Endothelial cell of umbilical vein (primary cell): ENCODE measurements at regions not wholly inside any gene's neighbourhood (a gene's known extent, or its start where the extent isn't known, plus 50 kb on each side); places are given as distances from the start of the nearest gene placed in this dataset.

Experiments used
- BruUV-seq: library from RNA; stranded (reverse); fragments of 400-500 nt; replicated peaks from 2 replicates; lab custom pipeline; 2021; lab: Mats Ljungman, UMichigan
- CTCF ChIA-PET: fragments of 300-600, 350-600 bp; sonication (Branson Sonifier 250); formaldehyde crosslinking; loops from one replicate; lab custom pipeline; 2021; ENCODE audit warnings: antibody characterized with exemption, inconsistent platforms; lab: Charles Lee
- POLR2A ChIA-PET: fragments of 300-600, 350-600 bp; sonication (Branson Sonifier 250); formaldehyde crosslinking; loops from one replicate; lab custom pipeline; 2021; ENCODE audit warnings: antibody characterized with exemption, inconsistent platforms; lab: Charles Lee
- DNase-seq: peaks from one replicate; pipeline ENCODE4 v3.0.0-alpha.2; 2011; ENCODE audit warnings: low read depth, low spot score
- FAIRE-seq: peaks from 2 replicates; lab custom pipeline; 2011; peaks lifted over from hg19 to GRCh38; lab: Jason Lieb, UNC
- H2AFZ ChIP-seq: 2 replicates; pipeline ENCODE4 v1.6.0; 2012; ENCODE audit warnings: low read depth, low read length, control low read depth, inconsistent platforms
- H3K27ac ChIP-seq: 2 replicates; pipeline ENCODE4 v1.5.1; 2011; ENCODE audit warnings: low read depth, mild to moderate bottlenecking, control low read depth, low read length, moderate library complexity; ENCODE audit not compliant: insufficient read depth
- H3K27me3 ChIP-seq, 2 experiments: 2 replicates each; pipeline versions ENCODE4 v1.6.0 to v1.6.1; 2011; ENCODE audit warnings: low read length in 2 of 2, mixed read lengths in 1 of 2; ENCODE audit not compliant: control insufficient read depth in 2 of 2, insufficient read depth in 2 of 2
- H3K36me3 ChIP-seq, 2 experiments: 2 replicates in 1 of 2; 3 replicates in 1 of 2; pipeline ENCODE4 v1.5.1; 2011; ENCODE audit warnings: low read length in 2 of 2, mild to moderate bottlenecking in 1 of 2, moderate library complexity in 1 of 2; ENCODE audit not compliant: control insufficient read depth in 2 of 2, insufficient read depth in 2 of 2; ENCODE audit errors: extremely low read depth in 1 of 2
- H3K4me1 ChIP-seq: 3 replicates; pipeline ENCODE4 v1.5.1; 2011; ENCODE audit warnings: mild to moderate bottlenecking, low read length; ENCODE audit not compliant: control insufficient read depth, insufficient read depth; ENCODE audit errors: extremely low read depth
- H3K4me2 ChIP-seq: 2 replicates; pipeline ENCODE4 v1.6.1; 2011; ENCODE audit warnings: low read length, control low read depth, mixed read lengths; ENCODE audit not compliant: insufficient read depth
- H3K4me3 ChIP-seq, 3 experiments: fragments of 200-600 bp in 1 of 3; sonication (generic), shearing (Covaris generic) in 1 of 3; replicated peaks in 1 of 3; 2 replicates each; pipeline ENCODE4 v1.5.1; 2011 to 2016; ENCODE audit warnings: control low read depth in 3 of 3, low read length in 3 of 3, mild to moderate bottlenecking in 2 of 3, inconsistent platforms in 1 of 3, low read depth in 1 of 3, moderate library complexity in 1 of 3; ENCODE audit not compliant: insufficient read depth in 1 of 3
- H3K79me2 ChIP-seq: 2 replicates; pipeline ENCODE4 v1.6.0; 2012; ENCODE audit warnings: low read length, inconsistent platforms; ENCODE audit not compliant: control insufficient read depth, insufficient read depth
- H3K9ac ChIP-seq: replicated peaks from 2 replicates; pipeline ENCODE3; 2011; ENCODE audit warnings: low read length, control low read depth; ENCODE audit not compliant: insufficient read depth; ENCODE audit errors: extremely low read depth
- H3K9me1 ChIP-seq: replicated peaks from 3 replicates; pipeline ENCODE4 v1.6.0; 2011; ENCODE audit warnings: mild to moderate bottlenecking, low read length; ENCODE audit not compliant: control insufficient read depth, insufficient read depth; ENCODE audit errors: extremely low read depth
- H3K9me3 ChIP-seq: replicated peaks from 2 replicates; pipeline ENCODE4 v1.5.1; 2012; ENCODE audit warnings: low read length, inconsistent platforms; ENCODE audit not compliant: control insufficient read depth, insufficient read depth
- H4K20me1 ChIP-seq: replicated peaks from 2 replicates; pipeline ENCODE3; 2011; ENCODE audit warnings: mild to moderate bottlenecking, low read length; ENCODE audit not compliant: control insufficient read depth, insufficient read depth; ENCODE audit errors: extremely low read depth
- CTCF ChIP-seq, 2 donors: IDR thresholded peaks; 1 replicate in 1 of 2; 2 replicates in 1 of 2; pipeline ENCODE4 v1.5.1; 2011; ENCODE audit warnings: low read length in 2 of 2, mild to moderate bottlenecking in 2 of 2, moderate library complexity in 2 of 2, control low read depth in 1 of 2, inconsistent platforms in 1 of 2, low read depth in 1 of 2; ENCODE audit not compliant: insufficient read depth in 1 of 2; ENCODE audit errors: extremely low read depth in 1 of 2
- EZH2 ChIP-seq: IDR thresholded peaks from 2 replicates; pipeline ENCODE4 v1.6.1; 2012; ENCODE audit warnings: borderline replicate concordance, low read depth, mild to moderate bottlenecking, moderate library complexity, low read length, inconsistent platforms; ENCODE audit not compliant: severe bottlenecking
- FOS ChIP-seq: IDR thresholded peaks from 2 replicates; pipeline ENCODE4 v1.6.1; 2011; ENCODE audit warnings: mild to moderate bottlenecking, low read length, moderate library complexity, borderline replicate concordance; ENCODE audit not compliant: insufficient read depth
- GATA2 ChIP-seq: IDR thresholded peaks from 2 replicates; pipeline ENCODE4 v1.7.0; 2011; ENCODE audit warnings: low read depth, mild to moderate bottlenecking, moderate library complexity, mixed read lengths, low read length; ENCODE audit not compliant: insufficient read length, insufficient read depth
- JUN ChIP-seq: IDR thresholded peaks from 2 replicates; pipeline ENCODE4 v1.6.1; 2011; ENCODE audit warnings: borderline replicate concordance, low read depth; ENCODE audit not compliant: insufficient read length, insufficient read depth
- MAX ChIP-seq: IDR thresholded peaks from 2 replicates; pipeline ENCODE4 v1.6.1; 2011; ENCODE audit not compliant: insufficient read depth, insufficient read length
- MYC ChIP-seq: IDR thresholded peaks from one replicate; pipeline ENCODE4 v1.6.1; 2011; ENCODE audit warnings: mild to moderate bottlenecking, low read depth, low read length
- POLR2A ChIP-seq: IDR thresholded peaks from 2 replicates; pipeline ENCODE4 v1.6.1; 2012; ENCODE audit warnings: low read depth, mild to moderate bottlenecking, control low read depth, low read length
- POLR2AphosphoS5 ChIP-seq: IDR thresholded peaks from 2 replicates; pipeline ENCODE4 v1.6.1; 2012; ENCODE audit warnings: low read depth, mild to moderate bottlenecking, control low read depth, low read length, moderate library complexity; ENCODE audit not compliant: insufficient read depth
- dilution Hi-C: fragments of 300-500 bp; cut with MboI; formaldehyde crosslinking; loops from one replicate; pipeline ENCODE4 v1.15.0; 2019; ENCODE audit warnings: low sequenced_read_pairs; ENCODE audit not compliant: extremely low pct_ligation_motif_present
- intact Hi-C: fragments of 100-400 bp; cut with micrococcal nuclease; formaldehyde crosslinking; loops from one replicate; pipeline ENCODE4 v1.10.0; 2022

DNA sequence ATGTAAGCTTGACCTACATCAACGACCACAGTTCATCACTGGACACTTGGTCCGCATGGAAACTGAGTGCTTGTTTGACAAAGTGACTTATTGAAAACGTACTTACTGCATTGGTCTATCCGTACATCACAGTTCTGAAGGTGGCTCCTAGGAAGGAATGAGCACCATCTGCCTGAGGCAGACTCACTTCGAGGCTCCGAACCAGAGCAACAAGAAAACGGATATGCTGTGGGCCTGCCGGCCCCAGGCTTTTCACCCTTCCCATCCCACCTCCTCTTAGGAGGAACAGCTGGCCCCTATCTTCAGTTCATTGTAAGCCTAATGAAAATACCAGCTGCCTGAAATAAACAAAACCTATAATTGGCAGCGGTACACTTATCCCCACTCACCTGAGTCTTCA lies 67.2 kb upstream of the TSLP start:
- Histone ChIP-seq H3K36me3 (no peaks in the 10 kb centered on the region), H3K4me2 (no peak overlapping the region), H3K9ac (no peak overlapping the region), H3K9me3 (no peaks in the 10 kb centered on the region), H3K9me1 (no peaks in the 10 kb centered on the region), H3K4me3 (no peak overlapping the region), H3K27ac (no peak overlapping the region), H2AFZ (no peak overlapping the region), H3K4me1 (no peaks in the 10 kb centered on the region), H4K20me1 (no peaks in the 10 kb centered on the region), H3K79me2 (no peaks in the 10 kb centered on the region), H3K27me3 (no peaks in the 10 kb centered on the region)
- TF ChIP-seq GATA2 (no peak), EZH2 (no peak), JUN (no peak)
- no TSS peak for BruUV-seq
- POLR2A ChIA-PET = no interaction called here
- no peak for DNase-seq
- CTCF ChIA-PET = no interaction called here
- no peak for FAIRE-seq
- intact Hi-C loops = no loop called here
- dilution Hi-C loops = no loop called here

- no peaks in the 10 kb centered on the region for H3K9me3 ChIP-seq
- no peak overlapping the region for H3K4me2 ChIP-seq
- H2AFZ ChIP-seq = no peak overlapping the region
- dilution Hi-C loops = no loop called here
- H3K4me3 ChIP-seq = no peak overlapping the region
- ChIA-PET CTCF (no interaction called here), POLR2A (no interaction called here)
- H3K27ac ChIP-seq = no peak overlapping the region
- TF ChIP-seq EZH2 (no peak), GATA2 (no peak), CTCF (IDR thresholded peaks at IDR 0.05; ENCODE audit: extremely low read depth in 1 of 2, insufficient read depth in 1 of 2, low read depth in 1 of 2, low read length in 2 of 2) (no peak), FOS (no peak), POLR2AphosphoS5 (no peak), POLR2A (no peak), MAX (no peak), MYC (no peak)
- H3K4me1 ChIP-seq = no peaks in the 10 kb centered on the region
- BruUV-seq = no TSS peak
- H4K20me1 ChIP-seq = no peaks in the 10 kb centered on the region
- no peak for DNase-seq
- no peaks in the 10 kb centered on the region for H3K79me2 ChIP-seq
- H3K9me1 ChIP-seq = no peaks in the 10 kb centered on the region
- H3K36me3 ChIP-seq = no peaks in the 10 kb centered on the region
- FAIRE-seq = no peak
- no peaks in the 10 kb centered on the region for H3K27me3 ChIP-seq
- intact Hi-C loops = no loop called here
- H3K9ac ChIP-seq = no peak overlapping the region
These were observed 60.7 kb upstream of the TSLP start for GRCh38 chr5:111010783-111011182.
